HFFc6 (cell line): ENCODE measurements at regions not wholly inside any gene's neighbourhood (a gene's known extent, or its start where the extent isn't known, plus 50 kb on each side); places are given as distances from the start of the nearest gene placed in this dataset.
A peak's percentile ranks its signal among the peaks of the same experiment; 100 is the strongest.

Experiments used
- DNase-seq: peaks from one replicate; pipeline ENCODE4 v3.0.0-alpha.2; 2018
- H3K27ac Mint-ChIP-seq: 2 replicates; pipeline ENCODE4 v1.8.0; 2020; ENCODE audit warnings: mild to moderate bottlenecking, mixed read lengths
- H3K27me3 Mint-ChIP-seq: 2 replicates; pipeline ENCODE4 v1.8.0; 2021; ENCODE audit warnings: mild to moderate bottlenecking, moderate library complexity, mixed read lengths; ENCODE audit not compliant: insufficient read depth
- H3K36me3 Mint-ChIP-seq: 2 replicates; pipeline ENCODE4 v1.8.0; 2021; ENCODE audit warnings: low read depth, mixed read lengths
- H3K4me1 Mint-ChIP-seq: 2 replicates; pipeline ENCODE4 v1.8.0; 2020; ENCODE audit warnings: low read depth, mixed read lengths
- H3K4me3 Mint-ChIP-seq: 2 replicates; pipeline ENCODE4 v1.8.0; 2020; ENCODE audit warnings: mild to moderate bottlenecking, moderate library complexity, mixed read lengths
- H3K9me3 Mint-ChIP-seq: 2 replicates; pipeline ENCODE4 v1.8.0; 2020; ENCODE audit warnings: mild to moderate bottlenecking, mixed read lengths
- CTCF ChIP-seq: fragments of 200-600 bp; sonication (generic); IDR thresholded peaks from 2 replicates; pipeline ENCODE4 v1.5.0; 2021; ENCODE audit warnings: antibody characterized with exemption, mild to moderate bottlenecking

- peak overlapping the region; percentile 90 for H3K27ac Mint-ChIP-seq
Measured at GRCh38 chr21:27572696-27573095, 605.8 kb upstream of the ADAMTS5 start.

GRCh38 chr21:27571706-27572105 lies 604.8 kb upstream of the ADAMTS5 start:
- Mint-ChIP-seq H3K27ac (peak overlapping the region; percentile 90), H3K9me3 (peaks cover 6% of the 10 kb centered on the region; the same call in 1 of the 2 replicates)

More at GRCh38 chr21:27572696-27573095, 605.8 kb upstream of the ADAMTS5 start:
- Mint-ChIP-seq H3K9me3 (peaks cover 6% of the 10 kb centered on the region; the same call in 1 of the 2 replicates), H3K4me1 (peaks cover 61% of the 10 kb centered on the region), H3K27me3 (0 out of 2 replicates have a peak, but pooled peaks cover 4% of the 10 kb centered on the region), H3K4me3 (peak overlapping the region; percentile 49; the same call in 1 of the 2 replicates), H3K36me3 (peaks cover 12% of the 10 kb centered on the region)
- peak; percentile 88 for DNase-seq
- no peak for TF ChIP-seq CTCF

GRCh38 chr21:27570306-27570868 lies 603.5 kb upstream of the ADAMTS5 start:
- Mint-ChIP-seq H3K4me1 (peaks cover 81% of the 10 kb centered on the region), H3K27me3 (0 out of 2 replicates have a peak, but pooled peaks cover 4% of the 10 kb centered on the region), H3K27ac (peak overlapping the region; percentile 90)

More at GRCh38 chr21:27571706-27572105, 604.8 kb upstream of the ADAMTS5 start:
- Mint-ChIP-seq H3K4me1 (peaks cover 69% of the 10 kb centered on the region), H3K36me3 (peaks cover 19% of the 10 kb centered on the region), H3K4me3 (peak overlapping the region; percentile 70), H3K27me3 (0 out of 2 replicates have a peak, but pooled peaks cover 4% of the 10 kb centered on the region)
- no peak for TF ChIP-seq CTCF
- peak; percentile 84 for DNase-seq

GRCh38 chr21:27569831-27570230 lies 602.9 kb upstream of the ADAMTS5 start:
- H3K27me3 Mint-ChIP-seq: 0 out of 2 replicates have a peak, but pooled peaks cover 4% of the 10 kb centered on the region
- peaks cover 6% of the 10 kb centered on the region; the same call in 1 of the 2 replicates for H3K9me3 Mint-ChIP-seq
- DNase-seq: no peak
- H3K4me3 Mint-ChIP-seq: peak overlapping the region; percentile 70
- peaks cover 87% of the 10 kb centered on the region for H3K4me1 Mint-ChIP-seq
- TF ChIP-seq CTCF: no peak
- H3K27ac Mint-ChIP-seq: peak overlapping the region; percentile 90
- H3K36me3 Mint-ChIP-seq: peaks cover 19% of the 10 kb centered on the region

More at GRCh38 chr21:27570306-27570868, 603.5 kb upstream of the ADAMTS5 start:
- Mint-ChIP-seq H3K36me3 (peaks cover 19% of the 10 kb centered on the region), H3K4me3 (peak overlapping the region; percentile 70), H3K9me3 (peaks cover 6% of the 10 kb centered on the region; the same call in 1 of the 2 replicates)
- no peak for TF ChIP-seq CTCF
- DNase-seq: peak; percentile 85

GRCh38 chr21:27569091-27569490 lies 602.2 kb upstream of the ADAMTS5 start:
- Mint-ChIP-seq H3K9me3 (peaks cover 6% of the 10 kb centered on the region; the same call in 1 of the 2 replicates), H3K27ac (peak overlapping the region; percentile 90), H3K27me3 (0 out of 2 replicates have a peak, but pooled peaks cover 4% of the 10 kb centered on the region), H3K4me3 (no peak overlapping the region), H3K4me1 (peaks cover 86% of the 10 kb centered on the region), H3K36me3 (peaks cover 14% of the 10 kb centered on the region)
- DNase-seq: no peak
- no peak for TF ChIP-seq CTCF
